ENCODE measurements at regions not wholly inside any gene's neighbourhood (a gene's known extent, or its start where the extent isn't known, plus 50 kb on each side); places are given as distances from the start of the nearest gene placed in this dataset.
A peak's percentile ranks its signal among the peaks of the same experiment; 100 is the strongest.

DNA sequence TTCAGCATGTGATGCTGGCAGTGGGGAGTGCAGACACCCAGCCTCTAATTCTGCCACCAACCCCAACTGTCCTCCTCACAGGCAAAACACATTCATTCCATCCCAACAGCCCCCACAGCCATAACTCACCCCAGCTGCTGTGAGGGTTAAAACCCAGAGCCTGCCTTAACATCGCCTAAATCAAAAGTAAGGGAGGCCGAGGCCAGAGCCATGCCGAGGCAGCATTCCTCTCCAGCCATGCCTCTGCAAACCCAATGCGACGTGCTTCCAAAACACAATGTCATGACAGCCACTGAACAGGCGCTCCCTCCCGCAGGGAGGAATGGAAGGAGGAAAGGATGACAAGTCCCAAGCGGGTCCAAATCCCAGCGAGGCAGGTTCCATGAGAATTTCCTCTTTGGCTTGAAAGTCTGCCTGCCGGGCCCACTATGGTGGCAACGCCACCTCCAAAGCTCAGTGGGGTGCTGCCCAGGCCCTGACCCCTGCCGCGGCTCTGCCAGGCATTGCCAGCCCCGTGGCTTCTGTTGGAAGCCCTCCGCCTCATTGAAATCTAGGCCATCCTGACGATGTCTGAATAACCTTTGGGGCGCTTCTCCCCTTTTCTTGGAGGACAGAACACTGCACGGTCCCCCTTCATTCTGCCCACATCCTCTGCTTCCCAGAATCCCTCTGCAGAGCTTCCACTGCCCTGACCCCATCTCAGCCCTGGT lies 472.3 kb downstream of the BRD1 start:
- DNase-seq: peak in 1 of 2 donors; percentile 14
- 84 to 89% (median 88%) methylated on average over 17 to 18 of the region's 18 CpGs for whole genome bisulfite sequencing, 5 donors
- no peaks in the 10 kb centered on the region for H3K4me1 ChIP-seq
- no peaks in the 10 kb centered on the region for H3K36me3 ChIP-seq
- intact Hi-C loops (cut with DNase I; ENCODE audit: low total_unique reads): no loop called here
- no peaks in the 10 kb centered on the region for H3K9me3 ChIP-seq
- TF ChIP-seq POLR2AphosphoS5 (IDR thresholded peaks at IDR 0.05): no peak
- TF ChIP-seq, protein P1, sequence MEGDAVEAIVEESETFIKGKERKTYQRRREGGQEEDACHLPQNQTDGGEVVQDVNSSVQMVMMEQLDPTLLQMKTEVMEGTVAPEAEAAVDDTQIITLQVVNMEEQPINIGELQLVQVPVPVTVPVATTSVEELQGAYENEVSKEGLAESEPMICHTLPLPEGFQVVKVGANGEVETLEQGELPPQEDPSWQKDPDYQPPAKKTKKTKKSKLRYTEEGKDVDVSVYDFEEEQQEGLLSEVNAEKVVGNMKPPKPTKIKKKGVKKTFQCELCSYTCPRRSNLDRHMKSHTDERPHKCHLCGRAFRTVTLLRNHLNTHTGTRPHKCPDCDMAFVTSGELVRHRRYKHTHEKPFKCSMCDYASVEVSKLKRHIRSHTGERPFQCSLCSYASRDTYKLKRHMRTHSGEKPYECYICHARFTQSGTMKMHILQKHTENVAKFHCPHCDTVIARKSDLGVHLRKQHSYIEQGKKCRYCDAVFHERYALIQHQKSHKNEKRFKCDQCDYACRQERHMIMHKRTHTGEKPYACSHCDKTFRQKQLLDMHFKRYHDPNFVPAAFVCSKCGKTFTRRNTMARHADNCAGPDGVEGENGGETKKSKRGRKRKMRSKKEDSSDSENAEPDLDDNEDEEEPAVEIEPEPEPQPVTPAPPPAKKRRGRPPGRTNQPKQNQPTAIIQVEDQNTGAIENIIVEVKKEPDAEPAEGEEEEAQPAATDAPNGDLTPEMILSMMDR (IDR thresholded peaks at IDR 0.05): no peak
- no peak for TF ChIP-seq POLR2A (IDR thresholded peaks at IDR 0.05)
- no peak for TF ChIP-seq EP300 (IDR thresholded peaks at IDR 0.05)
- no peak overlapping the region for H3K4me3 ChIP-seq
- H3K27me3 ChIP-seq: peaks cover 0 to 86% (median 5%) of the 10 kb centered on the region in 3 donors
- no peak overlapping the region for H3K27ac ChIP-seq

DNA sequence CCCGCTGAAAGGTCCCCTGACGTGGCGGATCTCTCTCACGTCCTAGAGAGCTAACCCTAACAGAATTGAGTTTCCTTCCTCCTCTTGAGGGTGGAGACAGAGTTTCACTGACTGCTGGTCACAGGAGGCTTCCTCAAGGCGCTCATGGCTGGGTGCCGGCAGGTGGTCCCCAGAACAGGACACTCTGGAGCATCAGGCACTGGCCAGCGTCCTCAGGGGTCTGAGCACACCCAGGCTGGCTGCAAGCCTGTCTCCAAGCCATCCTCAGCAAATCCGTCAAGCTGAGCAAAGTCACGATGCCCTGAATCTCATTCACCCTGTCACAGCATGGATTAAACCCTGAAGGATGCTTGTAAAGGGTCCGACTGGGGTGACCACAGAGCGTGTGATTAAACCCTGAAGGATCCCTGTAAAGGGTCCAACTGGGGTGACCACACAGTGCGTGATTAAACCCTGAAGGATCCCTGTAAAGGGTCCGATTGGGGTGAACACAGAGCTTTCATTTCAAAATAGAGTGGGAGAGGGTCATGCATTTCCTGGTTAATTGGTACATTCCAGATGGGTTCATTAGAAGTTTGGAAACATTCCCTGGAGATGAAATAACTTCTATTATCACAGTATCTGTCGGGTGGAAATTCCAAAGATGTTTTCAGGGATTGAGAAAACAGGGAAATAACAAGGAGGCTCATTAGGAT lies 473.0 kb downstream of the BRD1 start:
- Histone ChIP-seq H3K27me3 (peaks cover 0 to 93% (median 5%) of the 10 kb centered on the region in 3 donors), H3K9me3 (no peaks in the 10 kb centered on the region), H3K36me3 (no peaks in the 10 kb centered on the region), H3K4me3 (no peak overlapping the region), H3K4me1 (no peaks in the 10 kb centered on the region), H3K27ac (no peak overlapping the region)
- WGBS, 5 donors: 63 to 72% (median 69%) methylated on average over 13 to 14 of the region's 14 CpGs
- intact Hi-C loops (cut with DNase I; ENCODE audit: low total_unique reads): no loop called here
- DNase-seq: peak in 1 of 2 donors; percentile 21
- TF ChIP-seq EP300 (IDR thresholded peaks at IDR 0.05) (no peak), POLR2AphosphoS5 (IDR thresholded peaks at IDR 0.05) (no peak), POLR2A (IDR thresholded peaks at IDR 0.05) (no peak)
- TF ChIP-seq, protein P1 (IDR thresholded peaks at IDR 0.05): no peak

DNA sequence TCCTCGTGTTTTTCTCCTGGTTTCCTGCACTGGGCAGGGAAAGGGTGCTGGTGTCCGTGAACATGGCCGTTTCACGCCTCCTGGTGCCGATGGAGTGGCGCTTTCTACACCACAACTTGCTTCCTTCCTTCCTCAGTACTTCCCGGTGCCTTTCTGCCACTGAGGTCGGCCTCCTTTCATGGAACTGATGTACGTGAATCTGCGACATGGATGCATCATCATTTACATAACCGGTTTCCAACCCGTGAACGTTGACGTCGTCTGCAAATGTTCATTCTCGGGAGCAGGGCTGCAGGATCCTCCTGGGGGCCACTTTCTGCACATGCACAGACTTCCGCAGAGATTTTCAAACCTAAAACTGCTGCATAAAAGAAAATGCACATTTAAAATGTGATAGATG lies 474.4 kb downstream of the BRD1 start:
- Histone ChIP-seq H3K9me3 (no peaks in the 10 kb centered on the region), H3K36me3 (no peaks in the 10 kb centered on the region), H3K27ac (no peak overlapping the region), H3K27me3 (peaks cover 0 to 84% (median 5%) of the 10 kb centered on the region in 3 donors), H3K4me1 (no peaks in the 10 kb centered on the region), H3K4me3 (no peak overlapping the region)
- TF ChIP-seq POLR2AphosphoS5 (IDR thresholded peaks at IDR 0.05): no peak
- no peak for TF ChIP-seq POLR2A (IDR thresholded peaks at IDR 0.05)
- no peak for TF ChIP-seq EP300 (IDR thresholded peaks at IDR 0.05)
- TF ChIP-seq, protein P1 (IDR thresholded peaks at IDR 0.05): no peak
- 76 to 87% (median 85%) methylated on average over 17 of the region's 17 CpGs for WGBS, 5 donors
- intact Hi-C loops (cut with DNase I; ENCODE audit: low total_unique reads): no loop called here
- peak in 1 of 2 donors; percentile 16 for DNase-seq

DNA sequence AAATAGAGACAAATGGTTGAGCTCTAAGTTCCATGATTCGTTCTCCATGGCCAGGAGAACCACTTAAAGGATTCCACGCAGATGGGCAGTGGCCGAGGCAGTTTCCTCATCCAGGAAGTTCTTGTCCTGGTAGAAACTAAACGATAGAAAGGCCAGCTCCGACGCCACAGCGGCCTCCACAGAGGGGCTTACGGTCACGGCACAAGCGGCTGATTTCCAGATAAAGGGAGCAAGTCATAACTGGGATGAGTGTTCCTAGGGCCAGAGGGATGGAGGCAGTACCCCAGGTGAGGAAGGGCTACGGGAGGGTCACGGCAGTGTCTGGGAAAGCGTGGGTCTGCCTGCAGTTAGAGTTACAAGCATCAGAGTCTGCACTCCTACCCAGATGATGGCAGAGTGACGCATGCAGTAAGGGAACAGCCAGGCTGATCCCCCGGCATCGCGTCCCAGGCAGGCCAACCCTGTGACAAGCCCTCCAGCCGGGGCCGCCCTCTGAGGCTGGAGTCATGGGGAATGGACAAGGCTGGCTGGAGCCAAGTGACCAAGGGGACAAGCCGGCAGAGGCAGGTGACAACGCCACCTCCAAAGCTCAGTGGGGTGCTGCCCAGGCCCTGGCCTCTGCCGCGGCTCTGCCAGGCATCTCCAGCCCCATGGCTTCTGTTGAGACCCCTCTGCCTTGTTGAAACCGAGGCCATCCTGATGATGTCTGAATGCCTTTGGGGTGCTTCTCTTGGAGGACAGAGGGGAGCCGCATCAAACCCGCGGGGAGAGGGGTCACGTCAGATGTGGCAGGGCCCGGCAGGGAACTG lies 475.1 kb downstream of the BRD1 start:
- 82 to 90% (median 85%) methylated on average over 20 to 29 of the region's 29 CpGs for WGBS, 5 donors
- Histone ChIP-seq H3K27ac (no peak overlapping the region), H3K9me3 (no peaks in the 10 kb centered on the region), H3K4me3 (no peak overlapping the region), H3K27me3 (peaks cover 0 to 78% (median 5%) of the 10 kb centered on the region in 3 donors), H3K4me1 (no peaks in the 10 kb centered on the region), H3K36me3 (no peaks in the 10 kb centered on the region)
- TF ChIP-seq POLR2A (IDR thresholded peaks at IDR 0.05) (no peak), POLR2AphosphoS5 (IDR thresholded peaks at IDR 0.05) (no peak), EP300 (IDR thresholded peaks at IDR 0.05) (no peak)
- TF ChIP-seq, protein P1 (IDR thresholded peaks at IDR 0.05): no peak
- intact Hi-C loops (cut with DNase I; ENCODE audit: low total_unique reads): no loop called here
- DNase-seq: peak in 1 of 2 donors; percentile 22
